H9 (cell line): ENCODE measurements at regions not wholly inside any gene's neighbourhood (a gene's known extent, or its start where the extent isn't known, plus 50 kb on each side); places are given as distances from the start of the nearest gene placed in this dataset.

Source experiments
- DNase-seq: peaks from one replicate; pipeline ENCODE4 v3.0.0-alpha.2; 2017
- H2AFZ ChIP-seq: one replicate; pipeline ENCODE4 v1.6.1; 2013; ENCODE audit warnings: mild to moderate bottlenecking, low read length, control low read depth, moderate library complexity
- H2AK5ac ChIP-seq: 2 replicates; pipeline ENCODE4 v1.6.1; 2013; ENCODE audit warnings: low read length, control low read depth, mixed read lengths; ENCODE audit not compliant: insufficient read length
- H2BK120ac ChIP-seq: one replicate; pipeline ENCODE4 v1.6.1; 2013; ENCODE audit warnings: low read depth, mild to moderate bottlenecking, low read length, control low read depth, inconsistent platforms; ENCODE audit not compliant: poor library complexity, severe bottlenecking
- H2BK12ac ChIP-seq: 2 replicates; pipeline ENCODE4 v1.6.1; 2013; ENCODE audit warnings: low read length, control low read depth, mixed read lengths, low read depth; ENCODE audit not compliant: insufficient read length
- H2BK15ac ChIP-seq: 2 replicates; pipeline ENCODE4 v1.6.1; 2013; ENCODE audit warnings: low read depth, low read length, control low read depth
- H2BK20ac ChIP-seq: one replicate; pipeline ENCODE4 v1.6.1; 2013; ENCODE audit warnings: low read depth, mild to moderate bottlenecking, low read length, control low read depth, inconsistent platforms; ENCODE audit not compliant: poor library complexity, severe bottlenecking
- H2BK5ac ChIP-seq: 2 replicates; pipeline ENCODE4 v1.6.1; 2013; ENCODE audit warnings: low read length, control low read depth, mixed read lengths; ENCODE audit not compliant: insufficient read length
- H3K14ac ChIP-seq: 2 replicates; pipeline ENCODE4 v1.6.1; 2013; ENCODE audit warnings: low read length, control low read depth; ENCODE audit not compliant: insufficient read depth
- H3K18ac ChIP-seq: 2 replicates; pipeline ENCODE4 v1.6.1; 2013; ENCODE audit warnings: low read depth, mild to moderate bottlenecking, mixed read lengths, low read length, control low read depth; ENCODE audit not compliant: insufficient read length
- H3K23ac ChIP-seq: 2 replicates; pipeline ENCODE4 v1.6.1; 2013; ENCODE audit warnings: low read length, control low read depth, mixed read lengths, low read depth; ENCODE audit not compliant: insufficient read length
- H3K23me2 ChIP-seq: 2 replicates; pipeline ENCODE4 v1.6.1; 2013; ENCODE audit warnings: low read depth, mild to moderate bottlenecking, mixed read lengths, low read length, control low read depth; ENCODE audit not compliant: insufficient read length, poor library complexity, severe bottlenecking
- H3K27ac ChIP-seq: 2 replicates; pipeline ENCODE4 v1.5.1; 2013; ENCODE audit warnings: low read length, control low read depth, mixed read lengths, low read depth; ENCODE audit not compliant: insufficient read length
- H3K27me3 ChIP-seq: 2 replicates; pipeline ENCODE4 v1.6.1; 2013; ENCODE audit warnings: low read length, control low read depth, inconsistent platforms; ENCODE audit not compliant: insufficient read depth
- H3K4ac ChIP-seq: 2 replicates; pipeline ENCODE4 v1.6.1; 2013; ENCODE audit warnings: low read depth, mild to moderate bottlenecking, control low read depth, inconsistent platforms, low read length, moderate library complexity
- H3K4me1 ChIP-seq: 2 replicates; pipeline ENCODE4 v1.6.1; 2013; ENCODE audit warnings: low read length, control low read depth, inconsistent platforms; ENCODE audit not compliant: insufficient read depth
- H3K4me2 ChIP-seq: 2 replicates; pipeline ENCODE4 v1.6.1; 2013; ENCODE audit warnings: low read length, control low read depth, mixed read lengths; ENCODE audit not compliant: insufficient read length, insufficient read depth
- H3K56ac ChIP-seq: 2 replicates; pipeline ENCODE4 v1.6.1; 2013; ENCODE audit warnings: low read depth, mild to moderate bottlenecking, mixed read lengths, low read length, control low read depth; ENCODE audit not compliant: insufficient read length
- H3K79me1 ChIP-seq: 2 replicates; pipeline ENCODE4 v1.6.1; 2013; ENCODE audit warnings: low read depth, mild to moderate bottlenecking, moderate library complexity, low read length, control low read depth, inconsistent platforms; ENCODE audit not compliant: insufficient read depth, poor library complexity, severe bottlenecking
- H3K79me2 ChIP-seq: 2 replicates; pipeline ENCODE4 v1.6.1; 2013; ENCODE audit warnings: low read length, control low read depth, inconsistent platforms; ENCODE audit not compliant: insufficient read depth
- H3K9ac ChIP-seq: 2 replicates; pipeline ENCODE4 v1.6.1; 2013; ENCODE audit warnings: low read length, control low read depth, mixed read lengths; ENCODE audit not compliant: insufficient read length; ENCODE audit errors: extremely low read depth
- H3K9me3 ChIP-seq: one replicate; pipeline ENCODE4 v1.6.1; 2013; ENCODE audit warnings: low read depth, low read length, inconsistent platforms; ENCODE audit not compliant: control insufficient read depth
- H3T11ph ChIP-seq: one replicate; pipeline ENCODE4 v1.6.1; 2013; ENCODE audit warnings: mild to moderate bottlenecking, low read length, control low read depth, inconsistent platforms
- H4K20me1 ChIP-seq: one replicate; pipeline ENCODE4 v1.6.1; 2013; ENCODE audit not compliant: control insufficient read depth, insufficient read length, insufficient read depth
- H4K5ac ChIP-seq: 2 replicates; pipeline ENCODE4 v1.6.1; 2013; ENCODE audit warnings: low read depth, mild to moderate bottlenecking, mixed read lengths, low read length, control low read depth; ENCODE audit not compliant: insufficient read length
- H4K8ac ChIP-seq: replicated peaks from 2 replicates; pipeline ENCODE4 v1.6.1; 2013; ENCODE audit warnings: low read length, control low read depth, mixed read lengths, low read depth; ENCODE audit not compliant: insufficient read length
- H4K91ac ChIP-seq: 2 replicates; pipeline ENCODE4 v1.6.1; 2013; ENCODE audit warnings: low read depth, mild to moderate bottlenecking, moderate library complexity, mixed read lengths, low read length, control low read depth; ENCODE audit not compliant: insufficient read length
- H3K27ac Mint-ChIP-seq, 3 experiments: 2 replicates in 2 of 3; 3 replicates in 1 of 3; pipeline ENCODE4 v1.8.0; 2020 to 2021; ENCODE audit warnings: mixed read lengths in 3 of 3, mild to moderate bottlenecking in 1 of 3, moderate library complexity in 1 of 3
- H3K27me3 Mint-ChIP-seq: 2 replicates; pipeline ENCODE4 v1.8.0; 2021; ENCODE audit warnings: low read depth, mild to moderate bottlenecking, moderate library complexity, mixed read lengths
- H3K36me3 Mint-ChIP-seq, 3 experiments: 2 replicates in 2 of 3; 3 replicates in 1 of 3; pipeline ENCODE4 v1.8.0; 2020 to 2021; ENCODE audit warnings: low read depth in 3 of 3, mixed read lengths in 3 of 3; ENCODE audit not compliant: insufficient read depth in 1 of 3
- H3K4me1 Mint-ChIP-seq, 2 experiments: 2 replicates each; pipeline ENCODE4 v1.8.0; 2020; ENCODE audit warnings: mixed read lengths in 2 of 2
- H3K4me3 Mint-ChIP-seq, 2 experiments: 2 replicates in 1 of 2; 3 replicates in 1 of 2; pipeline ENCODE4 v1.8.0; 2020 to 2021; ENCODE audit warnings: mild to moderate bottlenecking in 2 of 2, mixed read lengths in 2 of 2, moderate library complexity in 1 of 2
- H3K9me3 Mint-ChIP-seq, 2 experiments: 2 replicates in 1 of 2; 3 replicates in 1 of 2; pipeline ENCODE4 v1.8.0; 2020; ENCODE audit warnings: mild to moderate bottlenecking in 2 of 2, mixed read lengths in 2 of 2, moderate library complexity in 1 of 2
- WGBS: extraction: QIAGEN DNeasy Blood & Tissue Kit; methylation state at CpG from one replicate; pipeline ENCODE4 v1.1.7; 2013; ENCODE audit warnings: missing lambda C conversion rate, low lambda C conversion rate, mixed read lengths; ENCODE audit not compliant: insufficient read length; ENCODE audit errors: extremely low coverage; 5-methylcytosine and 5-hydroxymethylcytosine counted together
- TF ChIP-seq, protein P1 (sequence below): fragments of 200-600 bp; sonication (generic); conservative IDR thresholded peaks from 3 replicates; pipeline ENCODE4 v1.8.0; 2021; ENCODE audit warnings: antibody characterized with exemption, mild to moderate bottlenecking

DNA sequence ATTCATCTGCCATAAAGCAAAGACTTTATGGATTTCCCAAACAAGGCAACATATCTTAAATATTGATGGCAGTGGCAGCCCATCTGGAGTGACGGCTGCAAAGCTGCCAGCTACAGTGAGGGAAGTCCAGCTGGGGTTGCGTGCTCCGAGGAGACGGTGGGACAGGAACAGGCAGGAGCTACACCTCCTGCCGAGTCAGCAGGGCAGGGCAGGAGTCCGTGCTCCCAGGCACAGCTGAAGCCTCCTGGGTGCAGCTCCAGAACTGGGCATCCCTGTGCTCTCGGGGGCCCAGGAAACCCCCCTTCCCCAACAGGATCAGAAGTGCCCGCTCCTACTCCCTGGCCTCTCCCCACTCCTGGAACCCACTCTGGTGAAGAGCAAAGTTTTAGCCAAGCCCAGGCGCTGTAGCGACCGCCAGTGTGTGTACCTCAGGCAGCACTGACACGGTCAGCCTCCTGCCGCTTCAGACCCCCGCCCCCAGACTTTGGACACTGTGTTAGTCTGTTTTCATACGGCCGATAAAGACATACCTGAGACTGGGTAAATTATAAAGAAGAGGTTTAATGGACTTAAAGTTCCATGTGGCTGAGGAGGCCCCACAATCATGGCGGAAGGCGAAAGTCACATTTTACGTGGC is 556.4 kb upstream of the CCDC54 start:
- no CpG with 5 or more reads among the region's 19 CpGs for WGBS
- Histone ChIP-seq H2BK5ac (no peak overlapping the region), H3K18ac (no peak overlapping the region), H3K9me3 (no peaks in the 10 kb centered on the region), H3K14ac (no peak overlapping the region), H3K56ac (no peak overlapping the region), H2AFZ (no peak overlapping the region), H3K23me2 (no peaks in the 10 kb centered on the region), H2AK5ac (no peak overlapping the region), H3K79me1 (no peaks in the 10 kb centered on the region), H2BK20ac (no peak overlapping the region), H3T11ph (no peak overlapping the region), H3K4me1 (no peaks in the 10 kb centered on the region), H2BK120ac (no peak overlapping the region), H4K20me1 (no peaks in the 10 kb centered on the region), H4K5ac (no peak overlapping the region), H2BK15ac (0 out of 2 replicates have a peak overlapping the region, but pooled peaks have one; percentile 45), H3K4me2 (no peak overlapping the region), H3K4ac (no peak overlapping the region), H4K91ac (no peak overlapping the region), H3K23ac (no peak overlapping the region), H3K27ac (no peak overlapping the region), H3K9ac (no peak overlapping the region), H3K79me2 (no peaks in the 10 kb centered on the region), H2BK12ac (no peak overlapping the region), H3K27me3 (no peaks in the 10 kb centered on the region), H4K8ac (no peak overlapping the region)
- no peak overlapping the region for H3K4me3 Mint-ChIP-seq
- 0 out of 7 replicates have a peak overlapping the region, but pooled peaks of 1 of the 3 experiments have one; percentile 71 for H3K27ac Mint-ChIP-seq
- 0 out of 2 replicates have a peak, but pooled peaks cover 2% of the 10 kb centered on the region for H3K27me3 Mint-ChIP-seq
- H3K9me3 Mint-ChIP-seq = peaks cover 2 to 3% of the 10 kb centered on the region in 2 experiments; a peak in 1 of 5 replicates
- peaks cover 28 to 31% of the 10 kb centered on the region in 2 experiments for H3K4me1 Mint-ChIP-seq
- H3K36me3 Mint-ChIP-seq = peaks cover 8 to 20% (median 18%) of the 10 kb centered on the region in 3 experiments
- TF ChIP-seq, protein P1, sequence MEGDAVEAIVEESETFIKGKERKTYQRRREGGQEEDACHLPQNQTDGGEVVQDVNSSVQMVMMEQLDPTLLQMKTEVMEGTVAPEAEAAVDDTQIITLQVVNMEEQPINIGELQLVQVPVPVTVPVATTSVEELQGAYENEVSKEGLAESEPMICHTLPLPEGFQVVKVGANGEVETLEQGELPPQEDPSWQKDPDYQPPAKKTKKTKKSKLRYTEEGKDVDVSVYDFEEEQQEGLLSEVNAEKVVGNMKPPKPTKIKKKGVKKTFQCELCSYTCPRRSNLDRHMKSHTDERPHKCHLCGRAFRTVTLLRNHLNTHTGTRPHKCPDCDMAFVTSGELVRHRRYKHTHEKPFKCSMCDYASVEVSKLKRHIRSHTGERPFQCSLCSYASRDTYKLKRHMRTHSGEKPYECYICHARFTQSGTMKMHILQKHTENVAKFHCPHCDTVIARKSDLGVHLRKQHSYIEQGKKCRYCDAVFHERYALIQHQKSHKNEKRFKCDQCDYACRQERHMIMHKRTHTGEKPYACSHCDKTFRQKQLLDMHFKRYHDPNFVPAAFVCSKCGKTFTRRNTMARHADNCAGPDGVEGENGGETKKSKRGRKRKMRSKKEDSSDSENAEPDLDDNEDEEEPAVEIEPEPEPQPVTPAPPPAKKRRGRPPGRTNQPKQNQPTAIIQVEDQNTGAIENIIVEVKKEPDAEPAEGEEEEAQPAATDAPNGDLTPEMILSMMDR = no peak
- DNase-seq = no peak
